Activated CD4-positive, alpha-beta T cell treated with anti-CD3 and anti-CD28 coated beads, Interleukin-2, Interleukin-6, amounts not matched to agents 100 ng/mL and 50 ng/mL, durations not matched to agents 16 hours and 8 hours (primary cell): ENCODE measurements at regions not wholly inside any gene's neighbourhood (a gene's known extent, or its start where the extent isn't known, plus 50 kb on each side); places are given as distances from the start of the nearest gene placed in this dataset.
"Not testable (repeated sequence)": the region's sequence is repeated elsewhere in the genome, so short reads cannot be mapped to it uniquely, and the experiment has no call there.

Experiments used
- DNase-seq: peaks from one replicate; pipeline ENCODE4 v3.0.0-alpha.2; 2020

DNA sequence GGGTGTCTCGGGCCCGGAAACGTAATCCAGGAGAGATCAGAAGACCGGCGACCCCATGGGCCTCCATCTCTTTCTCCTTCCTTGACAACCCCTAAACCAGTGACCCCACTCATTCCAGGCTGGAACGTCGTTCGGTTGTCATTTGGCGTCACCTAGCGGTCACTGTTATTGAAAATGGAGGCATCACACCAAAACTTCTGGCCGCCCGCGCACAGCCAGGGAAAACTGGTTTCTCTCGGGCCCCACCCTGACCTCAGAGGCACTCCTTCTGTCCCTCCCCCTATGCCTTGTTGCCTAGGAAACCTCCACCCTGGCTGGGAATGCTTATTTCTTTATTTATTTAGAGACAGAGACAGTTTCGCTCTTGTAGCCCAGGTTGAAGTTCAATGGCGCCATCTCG lies 2327.3 kb upstream of the TPTE start:
- DNase-seq, result not testable (repeated sequence)

DNA sequence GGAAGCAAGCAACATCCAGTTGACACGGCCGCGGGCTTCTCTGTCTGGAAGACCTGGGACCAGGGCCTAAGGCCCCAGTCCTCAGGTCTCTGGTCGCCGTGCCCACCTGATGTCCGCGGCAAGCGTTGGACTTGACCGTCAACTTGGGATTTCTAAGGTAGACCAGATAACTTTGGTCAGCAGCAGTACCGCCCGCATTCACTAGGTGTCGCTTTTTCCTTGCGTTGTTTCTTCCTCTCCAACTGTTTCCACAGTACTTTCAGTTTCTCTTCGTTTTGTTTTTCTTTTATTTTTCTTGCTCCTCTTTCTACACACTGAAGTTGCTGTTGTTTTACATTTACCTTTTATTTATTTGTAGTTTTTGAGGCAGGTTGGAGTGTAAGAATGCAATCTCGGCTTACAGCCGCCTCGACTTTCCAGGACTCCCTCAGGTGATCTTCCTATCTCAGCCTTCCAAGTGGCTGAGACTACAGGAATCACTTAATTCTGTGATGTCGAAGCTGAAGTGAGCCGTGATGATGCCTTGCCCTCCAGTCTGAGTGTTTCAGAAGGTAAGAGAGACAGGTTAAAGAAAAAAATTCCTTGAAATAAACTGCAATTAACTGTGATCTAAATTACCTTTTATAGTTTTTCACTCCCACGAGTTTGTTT lies 2323.9 kb upstream of the TPTE start:
- not testable (repeated sequence) for DNase-seq

DNA sequence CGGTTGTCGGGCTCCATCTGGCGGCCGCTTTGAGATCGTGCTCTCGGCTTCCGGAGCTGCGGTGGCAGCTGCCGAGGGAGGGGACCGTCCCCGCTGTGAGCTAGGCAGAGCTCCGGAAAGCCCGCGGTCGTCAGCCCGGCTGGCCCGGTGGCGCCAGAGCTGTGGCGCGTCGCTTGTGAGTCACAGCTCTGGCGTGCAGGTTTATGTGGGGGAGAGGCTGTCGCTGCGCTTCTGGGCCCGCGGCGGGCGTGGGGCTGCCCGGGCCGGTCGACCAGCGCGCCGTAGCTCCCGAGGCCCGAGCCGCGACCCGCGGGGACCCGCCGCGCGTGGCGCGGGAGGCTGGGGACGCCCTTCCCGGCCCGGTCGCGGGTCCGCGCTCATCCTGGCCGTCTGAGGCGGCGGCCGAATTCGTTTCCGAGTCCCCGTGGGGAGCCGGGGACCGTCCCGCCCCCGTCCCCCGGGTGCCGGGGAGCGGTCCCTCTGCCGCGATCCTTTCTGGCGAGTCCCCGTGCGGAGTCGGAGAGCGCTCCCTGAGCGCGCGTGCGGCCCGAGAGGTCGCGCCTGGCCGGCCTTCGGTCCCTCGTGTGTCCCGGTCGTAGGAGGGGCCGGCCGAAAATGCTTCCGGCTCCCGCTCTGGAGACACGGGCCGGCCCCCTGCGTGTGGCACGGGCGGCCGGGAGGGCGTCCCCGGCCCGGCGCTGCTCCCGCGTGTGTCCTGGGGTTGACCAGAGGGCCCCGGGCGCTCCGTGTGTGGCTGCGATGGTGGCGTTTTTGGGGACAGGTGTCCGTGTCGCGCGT lies 2316.1 kb upstream of the TPTE start:
- DNase-seq, result not testable (repeated sequence)

DNA sequence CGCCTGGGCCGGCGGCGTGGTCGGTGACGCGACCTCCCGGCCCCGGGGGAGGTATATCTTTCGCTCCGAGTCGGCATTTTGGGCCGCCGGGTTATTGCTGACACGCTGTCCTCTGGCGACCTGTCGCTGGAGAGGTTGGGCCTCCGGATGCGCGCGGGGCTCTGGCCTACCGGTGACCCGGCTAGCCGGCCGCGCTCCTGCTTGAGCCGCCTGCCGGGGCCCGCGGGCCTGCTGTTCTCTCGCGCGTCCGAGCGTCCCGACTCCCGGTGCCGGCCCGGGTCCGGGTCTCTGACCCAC lies 2315.5 kb upstream of the TPTE start:
- not testable (repeated sequence) for DNase-seq

DNA sequence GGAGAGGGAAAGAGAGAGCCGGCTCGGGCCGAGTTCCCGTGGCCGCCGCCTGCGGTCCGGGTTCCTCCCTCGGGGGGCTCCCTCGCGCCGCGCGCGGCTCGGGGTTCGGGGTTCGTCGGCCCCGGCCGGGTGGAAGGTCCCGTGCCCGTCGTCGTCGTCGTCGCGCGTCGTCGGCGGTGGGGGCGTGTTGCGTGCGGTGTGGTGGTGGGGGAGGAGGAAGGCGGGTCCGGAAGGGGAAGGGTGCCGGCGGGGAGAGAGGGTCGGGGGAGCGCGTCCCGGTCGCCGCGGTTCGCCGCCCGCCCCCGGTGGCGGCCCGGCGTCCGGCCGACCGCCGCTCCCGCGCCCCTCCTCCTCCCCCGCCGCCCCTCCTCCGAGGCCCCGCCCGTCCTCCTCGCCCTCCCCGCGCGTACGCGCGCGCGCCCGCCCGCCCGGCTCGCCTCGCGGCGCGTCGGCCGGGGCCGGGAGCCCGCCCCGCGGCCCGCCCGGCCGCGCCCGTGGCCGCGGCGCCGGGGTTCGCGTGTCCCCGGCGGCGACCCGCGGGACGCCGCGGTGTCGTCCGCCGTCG lies 2308.3 kb upstream of the TPTE start:
- peak; percentile 21 for DNase-seq

DNA sequence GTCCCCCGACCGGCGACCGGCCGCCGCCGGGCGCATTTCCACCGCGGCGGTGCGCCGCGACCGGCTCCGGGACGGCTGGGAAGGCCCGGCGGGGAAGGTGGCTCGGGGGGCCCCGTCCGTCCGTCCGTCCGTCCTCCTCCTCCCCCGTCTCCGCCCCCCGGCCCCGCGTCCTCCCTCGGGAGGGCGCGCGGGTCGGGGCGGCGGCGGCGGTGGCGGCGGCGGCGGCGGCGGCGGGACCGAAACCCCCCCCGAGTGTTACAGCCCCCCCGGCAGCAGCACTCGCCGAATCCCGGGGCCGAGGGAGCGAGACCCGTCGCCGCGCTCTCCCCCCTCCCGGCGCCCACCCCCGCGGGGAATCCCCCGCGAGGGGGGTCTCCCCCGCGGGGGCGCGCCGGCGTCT lies 2306.8 kb upstream of the TPTE start:
- DNase-seq, result not testable (repeated sequence)

DNA sequence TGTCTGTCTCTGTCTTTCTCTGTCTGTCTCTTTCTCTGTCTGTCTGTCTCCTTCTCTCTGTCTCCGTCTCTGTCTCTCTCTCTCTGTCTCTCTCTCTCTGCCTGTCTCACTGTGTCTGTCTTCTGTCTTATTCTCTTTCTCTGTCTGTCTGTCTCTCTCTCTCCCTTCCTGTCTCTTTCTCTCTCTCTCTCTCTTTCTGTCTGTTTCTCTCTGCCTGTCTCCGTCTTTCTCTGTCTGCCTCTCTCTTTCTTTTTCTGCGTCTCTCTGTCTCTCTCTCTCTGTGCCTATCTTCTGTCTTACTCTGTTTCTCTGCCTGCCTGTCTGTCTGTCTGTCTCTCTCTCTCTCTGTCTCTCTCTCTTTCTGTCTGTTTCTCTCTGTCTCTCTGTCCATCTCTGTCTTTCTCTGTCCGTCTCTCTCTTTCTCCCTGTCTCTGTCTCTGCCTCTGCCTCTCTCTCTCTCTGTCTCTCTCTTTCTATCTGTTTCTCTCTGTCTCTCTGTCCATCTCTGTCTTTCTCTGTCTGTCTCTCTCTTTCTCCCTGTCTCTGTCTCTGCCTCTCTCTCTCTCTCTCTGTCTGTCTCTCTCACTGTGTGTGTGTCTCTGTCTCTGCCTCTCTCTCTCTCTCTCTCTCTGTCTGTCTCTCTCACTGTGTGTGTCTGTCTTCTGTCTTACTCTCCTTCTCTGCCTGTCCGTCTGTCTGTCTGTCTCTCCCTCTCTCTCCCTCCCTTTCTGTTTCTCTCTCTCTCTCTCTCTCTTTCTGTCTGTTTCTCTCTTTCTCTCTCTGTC lies 2291.8 kb upstream of the TPTE start:
- DNase-seq, result not testable (repeated sequence)

DNA sequence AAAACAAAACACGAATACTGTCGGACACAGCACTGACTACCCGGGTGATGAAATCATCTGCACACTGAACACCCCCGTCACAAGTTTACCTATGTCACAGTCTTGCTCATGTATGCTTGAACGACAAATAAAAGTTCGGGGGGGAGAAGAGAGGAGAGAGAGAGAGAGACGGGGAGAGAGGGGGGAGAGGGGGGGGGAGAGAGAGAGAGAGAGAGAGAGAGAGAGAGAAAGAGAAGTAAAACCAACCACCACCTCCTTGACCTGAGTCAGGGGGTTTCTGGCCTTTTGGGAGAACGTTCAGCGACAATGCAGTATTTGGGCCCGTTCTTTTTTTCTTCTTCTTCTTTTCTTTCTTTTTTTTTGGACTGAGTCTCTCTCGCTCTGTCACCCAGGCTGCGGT lies 2290.1 kb upstream of the TPTE start:
- not testable (repeated sequence) for DNase-seq

DNA sequence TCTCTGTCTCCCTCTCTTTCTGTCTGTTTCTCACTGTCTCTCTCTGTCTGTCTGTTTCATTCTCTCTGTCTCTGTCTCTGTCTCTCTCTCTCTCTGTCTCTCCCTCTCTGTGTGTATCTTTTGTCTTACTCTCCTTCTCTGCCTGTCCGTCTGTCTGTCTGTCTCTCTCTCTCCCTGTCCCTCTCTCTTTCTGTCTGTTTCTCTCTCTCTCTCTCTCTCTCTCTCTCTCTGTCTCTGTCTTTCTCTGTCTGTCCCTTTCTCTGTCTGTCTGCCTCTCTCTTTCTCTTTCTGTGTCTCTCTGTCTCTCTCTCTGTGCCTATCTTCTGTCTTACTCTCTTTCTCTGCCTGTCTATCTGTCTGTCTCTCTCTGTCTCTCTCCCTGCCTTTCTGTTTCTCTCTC lies 2288.4 kb upstream of the TPTE start:
- DNase-seq, result not testable (repeated sequence)

DNA sequence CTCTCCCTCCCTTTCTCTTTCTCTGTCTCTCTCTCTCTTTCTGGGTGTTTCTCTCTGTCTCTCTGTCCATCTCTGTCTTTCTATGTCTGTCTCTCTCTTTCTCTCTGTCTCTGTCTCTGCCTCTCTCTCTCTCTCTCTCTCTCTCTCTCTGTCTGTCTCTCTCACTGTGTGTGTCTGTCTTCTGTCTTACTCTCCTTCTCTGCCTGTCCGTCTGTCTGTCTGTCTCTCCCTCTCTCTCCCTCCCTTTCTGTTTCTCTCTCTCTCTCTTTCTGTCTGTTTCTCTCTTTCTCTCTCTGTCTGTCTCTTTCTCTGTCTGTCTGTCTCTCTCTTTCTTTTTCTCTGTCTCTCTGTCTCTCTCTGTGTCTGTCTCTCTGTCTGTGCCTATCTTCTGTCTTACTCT lies 2287.3 kb upstream of the TPTE start:
- not testable (repeated sequence) for DNase-seq

DNA sequence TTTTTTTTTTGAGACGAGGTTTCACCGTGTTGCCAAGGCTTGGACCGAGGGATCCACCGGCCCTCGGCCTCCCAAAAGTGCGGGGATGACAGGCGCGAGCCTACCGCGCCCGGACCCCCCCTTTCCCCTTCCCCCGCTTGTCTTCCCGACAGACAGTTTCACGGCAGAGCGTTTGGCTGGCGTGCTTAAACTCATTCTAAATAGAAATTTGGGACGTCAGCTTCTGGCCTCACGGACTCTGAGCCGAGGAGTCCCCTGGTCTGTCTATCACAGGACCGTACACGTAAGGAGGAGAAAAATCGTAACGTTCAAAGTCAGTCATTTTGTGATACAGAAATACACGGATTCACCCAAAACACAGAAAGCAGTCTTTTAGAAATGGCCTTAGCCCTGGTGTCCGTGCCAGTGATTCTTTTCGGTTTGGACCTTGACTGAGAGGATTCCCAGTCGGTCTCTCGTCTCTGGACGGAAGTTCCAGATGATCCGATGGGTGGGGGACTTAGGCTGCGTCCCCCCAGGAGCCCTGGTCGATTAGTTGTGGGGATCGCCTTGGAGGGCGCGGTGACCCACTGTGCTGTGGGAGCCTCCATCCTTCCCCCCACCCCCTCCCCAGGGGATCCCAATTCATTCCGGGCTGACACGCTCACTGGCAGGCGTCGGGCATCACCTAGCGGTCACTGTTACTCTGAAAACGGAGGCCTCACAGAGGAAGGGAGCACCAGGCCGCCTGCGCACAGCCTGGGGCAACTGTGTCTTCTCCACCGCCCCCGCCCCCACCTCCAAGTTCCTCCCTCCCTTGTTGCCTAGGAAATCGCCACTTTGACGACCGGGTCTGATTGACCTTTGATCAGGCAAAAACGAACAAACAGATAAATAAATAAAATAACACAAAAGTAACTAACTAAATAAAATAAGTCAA lies 2276.4 kb upstream of the TPTE start:
- DNase-seq, result not testable (repeated sequence)

DNA sequence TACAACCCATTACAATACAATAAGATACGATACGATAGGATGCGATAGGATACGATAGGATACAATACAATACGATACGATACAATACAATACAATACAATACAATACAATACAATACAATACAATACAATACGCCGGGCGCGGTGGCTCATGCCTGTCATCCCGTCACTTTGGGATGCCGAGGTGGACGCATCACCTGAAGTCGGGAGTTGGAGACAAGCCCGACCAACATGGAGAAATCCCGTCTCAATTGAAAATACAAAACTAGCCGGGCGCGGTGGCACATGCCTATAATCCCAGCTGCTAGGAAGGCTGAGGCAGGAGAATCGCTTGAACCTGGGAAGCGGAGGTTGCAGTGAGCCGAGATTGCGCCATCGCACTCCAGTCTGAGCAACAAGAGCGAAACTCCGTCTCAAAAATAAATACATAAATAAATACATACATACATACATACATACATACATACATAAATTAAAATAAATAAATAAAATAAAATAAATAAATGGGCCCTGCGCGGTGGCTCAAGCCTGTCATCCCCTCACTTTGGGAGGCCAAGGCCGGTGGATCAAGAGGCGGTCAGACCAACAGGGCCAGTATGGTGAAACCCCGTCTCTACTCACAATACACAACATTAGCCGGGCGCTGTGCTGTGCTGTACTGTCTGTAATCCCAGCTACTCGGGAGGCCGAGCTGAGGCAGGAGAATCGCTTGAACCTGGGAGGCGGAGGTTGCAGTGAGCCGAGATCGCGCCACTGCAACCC lies 2275.6 kb upstream of the TPTE start:
- not testable (repeated sequence) for DNase-seq

DNA sequence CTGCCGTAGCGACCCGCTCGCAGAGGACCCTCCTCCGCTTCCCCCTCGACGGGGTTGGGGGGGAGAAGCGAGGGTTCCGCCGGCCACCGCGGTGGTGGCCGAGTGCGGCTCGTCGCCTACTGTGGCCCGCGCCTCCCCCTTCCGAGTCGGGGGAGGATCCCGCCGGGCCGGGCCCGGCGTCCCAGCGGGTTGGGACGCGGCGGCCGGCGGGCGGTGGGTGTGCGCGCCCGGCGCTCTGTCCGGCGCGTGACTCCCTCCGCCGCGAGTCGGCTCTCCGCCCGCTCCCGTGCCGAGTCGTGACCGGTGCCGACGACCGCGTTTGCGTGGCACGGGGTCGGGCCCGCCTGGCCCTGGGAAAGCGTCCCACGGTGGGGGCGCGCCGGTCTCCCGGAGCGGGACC lies 2269.7 kb upstream of the TPTE start:
- not testable (repeated sequence) for DNase-seq

DNA sequence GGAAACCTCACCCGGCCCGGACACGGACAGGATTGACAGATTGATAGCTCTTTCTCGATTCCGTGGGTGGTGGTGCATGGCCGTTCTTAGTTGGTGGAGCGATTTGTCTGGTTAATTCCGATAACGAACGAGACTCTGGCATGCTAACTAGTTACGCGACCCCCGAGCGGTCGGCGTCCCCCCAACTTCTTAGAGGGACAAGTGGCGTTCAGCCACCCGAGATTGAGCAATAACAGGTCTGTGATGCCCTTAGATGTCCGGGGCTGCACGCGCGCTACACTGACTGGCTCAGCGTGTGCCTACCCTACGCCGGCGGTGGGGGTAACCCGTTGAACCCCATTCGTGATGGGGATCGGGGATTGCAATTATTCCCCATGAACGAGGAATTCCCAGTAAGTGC lies 2266.3 kb upstream of the TPTE start:
- peak; percentile 43 for DNase-seq

DNA sequence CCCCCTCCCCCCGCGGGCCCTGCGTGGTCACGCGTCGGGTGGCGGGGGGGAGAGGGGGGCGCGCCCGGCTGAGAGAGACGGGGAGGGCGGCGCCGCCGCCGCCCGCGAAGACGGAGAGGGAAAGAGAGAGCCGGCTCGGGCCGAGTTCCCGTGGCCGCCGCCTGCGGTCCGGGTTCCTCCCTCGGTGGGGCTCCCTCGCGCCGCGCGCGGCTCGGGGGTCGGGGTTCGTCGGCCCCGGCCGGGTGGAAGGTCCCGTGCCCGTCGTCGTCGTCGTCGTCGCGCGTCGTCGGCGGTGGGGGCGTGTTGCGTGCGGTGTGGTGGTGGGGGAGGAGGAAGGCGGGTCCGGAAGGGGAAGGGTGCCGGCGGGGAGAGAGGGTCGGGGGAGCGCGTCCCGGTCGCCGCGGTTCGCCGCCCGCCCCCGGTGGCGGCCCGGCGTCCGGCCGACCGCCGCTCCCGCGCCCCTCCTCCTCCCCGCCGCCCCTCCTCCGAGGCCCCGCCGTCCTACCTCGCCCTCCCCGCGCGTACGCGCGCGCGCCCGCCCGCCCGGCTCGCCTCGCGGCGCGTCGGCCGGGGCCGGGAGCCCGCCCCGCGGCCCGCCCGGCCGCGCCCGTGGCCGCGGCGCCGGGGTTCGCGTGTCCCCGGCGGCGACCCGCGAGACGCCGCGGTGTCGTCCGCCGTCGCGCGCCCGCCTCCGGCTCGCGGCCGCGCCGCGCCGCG lies 2264.1 kb upstream of the TPTE start:
- DNase-seq, result peak; percentile 48

DNA sequence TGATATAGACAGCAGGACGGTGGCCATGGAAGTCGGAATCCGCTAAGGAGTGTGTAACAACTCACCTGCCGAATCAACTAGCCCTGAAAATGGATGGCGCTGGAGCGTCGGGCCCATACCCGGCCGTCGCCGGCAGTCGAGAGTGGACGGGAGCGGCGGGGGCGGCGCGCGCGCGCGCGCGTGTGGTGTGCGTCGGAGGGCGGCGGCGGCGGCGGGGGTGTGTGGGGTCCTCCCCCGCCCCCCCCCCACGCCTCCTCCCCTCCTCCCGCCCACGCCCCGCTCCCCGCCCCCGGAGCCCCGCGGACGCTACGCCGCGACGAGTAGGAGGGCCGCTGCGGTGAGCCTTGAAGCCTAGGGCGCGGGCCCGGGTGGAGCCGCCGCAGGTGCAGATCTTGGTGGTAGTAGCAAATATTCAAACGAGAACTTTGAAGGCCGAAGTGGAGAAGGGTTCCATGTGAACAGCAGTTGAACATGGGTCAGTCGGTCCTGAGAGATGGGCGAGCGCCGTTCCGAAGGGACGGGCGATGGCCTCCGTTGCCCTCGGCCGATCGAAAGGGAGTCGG lies 2261.2 kb upstream of the TPTE start:
- not testable (repeated sequence) for DNase-seq
